ENCODE measurements at regions not wholly inside any gene's neighbourhood (a gene's known extent, or its start where the extent isn't known, plus 50 kb on each side); places are given as distances from the start of the nearest gene placed in this dataset.

- TF ChIP-seq ETV6 (conservative IDR thresholded peaks at IDR 0.05 in 1 of 2, IDR thresholded peaks at IDR 0.05 in 1 of 2; ENCODE audit: borderline replicate concordance in 1 of 2, low read depth in 1 of 2) (no peak), RBBP5 (conservative IDR thresholded peaks at IDR 0.05) (no peak), LARP7 (IDR thresholded peaks at IDR 0.05) (no peak)
- TF ChIP-seq, protein P1, sequence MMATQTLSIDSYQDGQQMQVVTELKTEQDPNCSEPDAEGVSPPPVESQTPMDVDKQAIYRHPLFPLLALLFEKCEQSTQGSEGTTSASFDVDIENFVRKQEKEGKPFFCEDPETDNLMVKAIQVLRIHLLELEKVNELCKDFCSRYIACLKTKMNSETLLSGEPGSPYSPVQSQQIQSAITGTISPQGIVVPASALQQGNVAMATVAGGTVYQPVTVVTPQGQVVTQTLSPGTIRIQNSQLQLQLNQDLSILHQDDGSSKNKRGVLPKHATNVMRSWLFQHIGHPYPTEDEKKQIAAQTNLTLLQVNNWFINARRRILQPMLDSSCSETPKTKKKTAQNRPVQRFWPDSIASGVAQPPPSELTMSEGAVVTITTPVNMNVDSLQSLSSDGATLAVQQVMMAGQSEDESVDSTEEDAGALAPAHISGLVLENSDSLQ (IDR thresholded peaks at IDR 0.05): no peak
Measured at GRCh38 chr1:56227886-56228285, 351.5 kb downstream of the PLPP3 start (continued).

- RAD21 ChIA-PET (ENCODE audit: unreplicated experiment): no interaction called here
- intact Hi-C loops (cut with micrococcal nuclease; ENCODE audit: unreplicated experiment): no loop called here
- TF ChIP-seq, protein P1 (IDR thresholded peaks at IDR 0.05): no peak
- TF ChIP-seq CHD4 (IDR thresholded peaks at IDR 0.05) (no peak), NFIC (IDR thresholded peaks at IDR 0.05; ENCODE audit: low read depth, low read length) (no peak), REST (IDR thresholded peaks at IDR 0.05; ENCODE audit: low read depth, low read length) (no peak), KLF5 (IDR thresholded peaks at IDR 0.05; ENCODE audit: partially characterized antibody) (no peak), ESRRA (IDR thresholded peaks at IDR 0.05; ENCODE audit: low read length) (no peak), SREBF1 (IDR thresholded peaks at IDR 0.05; ENCODE audit: low read length) (no peak), ZNF274 (IDR thresholded peaks at IDR 0.05; ENCODE audit: insufficient read depth, insufficient read length) (no peak)
- TF ChIP-seq, protein P2, sequence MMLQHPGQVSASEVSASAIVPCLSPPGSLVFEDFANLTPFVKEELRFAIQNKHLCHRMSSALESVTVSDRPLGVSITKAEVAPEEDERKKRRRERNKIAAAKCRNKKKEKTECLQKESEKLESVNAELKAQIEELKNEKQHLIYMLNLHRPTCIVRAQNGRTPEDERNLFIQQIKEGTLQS (IDR thresholded peaks at IDR 0.05; ENCODE audit: borderline replicate concordance, extremely low read depth, low read depth, low read length): no peak
Measured at GRCh38 chr1:56227401-56227800, 352.0 kb downstream of the PLPP3 start.

More at GRCh38 chr1:56227401-56227800, 352.0 kb downstream of the PLPP3 start:
- CTCF ChIA-PET: no interaction called here
- BruUV-seq (replicated peaks): no TSS peak
- POLR2A ChIA-PET: no interaction called here
- WGBS (ENCODE audit: insufficient coverage, insufficient replicate concordance, low lambda C conversion rate, missing lambda C conversion rate): 87% methylated on average over 1 of the region's 1 CpG
- in situ Hi-C loops (cut with MboI): no loop called here
- H3K9ac ChIP-seq (ENCODE audit: control insufficient read depth, insufficient read depth, low read length): no peak overlapping the region
- no peaks in the 10 kb centered on the region for H3K9me3 ChIP-seq (replicated peaks; ENCODE audit: control insufficient read depth, insufficient read depth, low read length)
- no peaks in the 10 kb centered on the region for H3K36me3 ChIP-seq (ENCODE audit: control insufficient read depth in 2 of 2, insufficient read depth in 2 of 2, low read length in 1 of 2)
- H3K79me2 ChIP-seq (ENCODE audit: control insufficient read depth, insufficient read depth, low read length): no peaks in the 10 kb centered on the region
- no peak for ATAC-seq
- H3K27ac ChIP-seq (ENCODE audit: control insufficient read depth, insufficient read depth): no peak overlapping the region
- no peak overlapping the region for H3K4me2 ChIP-seq (ENCODE audit: control insufficient read depth, insufficient read depth)
- H4K20me1 ChIP-seq (ENCODE audit: control insufficient read depth, insufficient read depth): no peaks in the 10 kb centered on the region
- no peak overlapping the region for H2AFZ ChIP-seq (ENCODE audit: control insufficient read depth, low read depth, low read length)
- no peak for DNase-seq (ENCODE audit: low read depth, low spot score)
- H3K4me3 ChIP-seq: no peak overlapping the region
- SMC1A ChIA-PET (ENCODE audit: uncharacterized antibody, unreplicated experiment): no interaction called here
- H3K4me1 ChIP-seq (ENCODE audit: control insufficient read depth, insufficient read depth, low read length): no peaks in the 10 kb centered on the region
- FAIRE-seq: no peak
- H3K27me3 ChIP-seq (replicated peaks in 1 of 2; ENCODE audit: control insufficient read depth in 2 of 2, insufficient read depth in 2 of 2, low read length in 1 of 2): no peaks in the 10 kb centered on the region
